DND-41 (cell line): ENCODE measurements at regions not wholly inside any gene's neighbourhood (a gene's known extent, or its start where the extent isn't known, plus 50 kb on each side); places are given as distances from the start of the nearest gene placed in this dataset.

Experiments
- CTCF ChIP-seq: IDR thresholded peaks from 2 replicates; pipeline ENCODE4 v1.5.1; 2012; ENCODE audit warnings: borderline replicate concordance, low read length, moderate library complexity, mild to moderate bottlenecking; ENCODE audit not compliant: poor library complexity, severe bottlenecking; ENCODE audit errors: extremely low read depth
- EZH2 ChIP-seq: IDR thresholded peaks from 3 replicates; pipeline ENCODE4 v1.6.1; 2012; ENCODE audit warnings: borderline replicate concordance, low read depth, mild to moderate bottlenecking, moderate library complexity, low read length, inconsistent platforms; ENCODE audit not compliant: severe bottlenecking

- TF ChIP-seq CTCF, result no peak
- TF ChIP-seq EZH2, result no peak
Observed at GRCh38 chr10:11388996-11389395, 222.5 kb downstream of the USP6NL start.
